Spleen (tissue), 7 donors: ENCODE measurements at regions not wholly inside any gene's neighbourhood (a gene's known extent, or its start where the extent isn't known, plus 50 kb on each side); places are given as distances from the start of the nearest gene placed in this dataset.

Experiments
- POLR2A ChIP-seq, 3 donors: fragments of 450-650 bp; IDR thresholded peaks; one replicate each; pipeline ENCODE4 v1.5.1; 2017; ENCODE audit warnings: antibody characterized with exemption in 3 of 3, mild to moderate bottlenecking in 1 of 3
- POLR2AphosphoS5 ChIP-seq, 3 donors: sonication (generic); formaldehyde crosslinking; IDR thresholded peaks; one replicate each; pipeline ENCODE4 v1.5.1; 2017; ENCODE audit warnings: antibody characterized with exemption in 3 of 3
- TF ChIP-seq, protein P1 (sequence below), 11 experiments: fragments of 200-600 bp in 7 of 11; fragments of 450-650 bp in 4 of 11; sonication (generic) in 4 of 11; IDR thresholded peaks in 8 of 11; conservative IDR thresholded peaks in 3 of 11; 1 replicate in 7 of 11; 2 replicates in 4 of 11; pipeline versions ENCODE4 v1.4.0 to v1.8.0; 2016 to 2021; ENCODE audit warnings: antibody characterized with exemption in 11 of 11, inconsistent platforms in 4 of 11, mild to moderate bottlenecking in 1 of 11
- donor health status: DM: no; HTN: no; CAD: no; lungs with moderate emphysema.
- donor health status: DM: no; HTN: no; CAD: no.
- donor health status: DM: no; HTN: no; CAD: no.

DNA sequence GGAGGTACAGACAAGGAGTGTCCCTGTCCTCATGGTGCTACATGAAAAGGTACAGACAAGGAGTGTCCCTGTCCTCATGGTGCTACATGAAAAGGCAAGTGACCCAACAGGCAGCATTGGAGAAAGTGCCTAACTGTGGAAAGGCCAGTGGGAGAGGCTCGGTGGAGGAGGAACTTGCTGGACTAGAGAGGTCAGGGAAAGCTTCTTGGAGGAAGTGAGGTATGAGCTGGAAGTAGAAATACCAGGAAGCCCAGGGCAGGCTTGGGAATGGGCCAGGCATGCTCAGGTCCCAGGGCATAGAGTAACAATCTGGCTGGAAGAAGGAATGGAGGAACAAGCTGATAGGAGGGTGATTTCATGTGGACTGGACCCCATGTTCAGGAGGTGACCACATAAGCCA is 59.8 kb upstream of the FNDC1 start:
- TF ChIP-seq POLR2A (IDR thresholded peaks at IDR 0.05) (no peak), POLR2AphosphoS5 (IDR thresholded peaks at IDR 0.05) (no peak)
- TF ChIP-seq, protein P1, sequence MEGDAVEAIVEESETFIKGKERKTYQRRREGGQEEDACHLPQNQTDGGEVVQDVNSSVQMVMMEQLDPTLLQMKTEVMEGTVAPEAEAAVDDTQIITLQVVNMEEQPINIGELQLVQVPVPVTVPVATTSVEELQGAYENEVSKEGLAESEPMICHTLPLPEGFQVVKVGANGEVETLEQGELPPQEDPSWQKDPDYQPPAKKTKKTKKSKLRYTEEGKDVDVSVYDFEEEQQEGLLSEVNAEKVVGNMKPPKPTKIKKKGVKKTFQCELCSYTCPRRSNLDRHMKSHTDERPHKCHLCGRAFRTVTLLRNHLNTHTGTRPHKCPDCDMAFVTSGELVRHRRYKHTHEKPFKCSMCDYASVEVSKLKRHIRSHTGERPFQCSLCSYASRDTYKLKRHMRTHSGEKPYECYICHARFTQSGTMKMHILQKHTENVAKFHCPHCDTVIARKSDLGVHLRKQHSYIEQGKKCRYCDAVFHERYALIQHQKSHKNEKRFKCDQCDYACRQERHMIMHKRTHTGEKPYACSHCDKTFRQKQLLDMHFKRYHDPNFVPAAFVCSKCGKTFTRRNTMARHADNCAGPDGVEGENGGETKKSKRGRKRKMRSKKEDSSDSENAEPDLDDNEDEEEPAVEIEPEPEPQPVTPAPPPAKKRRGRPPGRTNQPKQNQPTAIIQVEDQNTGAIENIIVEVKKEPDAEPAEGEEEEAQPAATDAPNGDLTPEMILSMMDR (IDR thresholded peaks at IDR 0.05 in 8 of 11, conservative IDR thresholded peaks at IDR 0.05 in 3 of 11): no peak
